DMS79 (cell line): ENCODE measurements at regions not wholly inside any gene's neighbourhood (a gene's known extent, or its start where the extent isn't known, plus 50 kb on each side); places are given as distances from the start of the nearest gene placed in this dataset.
"Not testable (repeated sequence)": the region's sequence is repeated elsewhere in the genome, so short reads cannot be mapped to it uniquely, and the experiment has no call there.

ENCODE experiments used
- DNase-seq: peaks from one replicate; lab custom pipeline; 2025; lab: John Stamatoyannopoulos, UW

DNA sequence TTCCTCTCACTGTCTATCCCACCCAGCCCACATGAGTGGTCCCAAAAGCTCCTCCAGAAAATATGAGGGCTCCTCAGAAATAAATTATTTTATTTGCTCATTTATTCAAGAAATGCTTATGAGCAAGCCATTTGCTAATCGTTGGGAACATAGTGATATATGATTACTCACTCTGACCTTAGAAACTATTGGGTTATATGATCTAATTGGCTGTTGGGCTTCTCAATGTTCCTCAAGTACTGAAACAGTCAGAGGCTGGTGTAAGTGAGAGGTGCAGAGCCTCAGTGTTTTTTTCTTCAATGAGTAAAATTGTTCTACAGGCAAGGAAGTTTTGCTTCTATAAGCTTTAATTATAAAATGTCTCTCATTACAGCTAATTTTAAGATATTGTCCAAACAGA, 893.8 kb upstream of the INTU start:
- DNase-seq = no peak

- DNase-seq = no peak
Observed at GRCh38 chr4:126740687-126741086, 892.1 kb upstream of the INTU start.

- DNase-seq = no peak
Observed at GRCh38 chr4:126742048-126742447, 890.7 kb upstream of the INTU start.

DNA sequence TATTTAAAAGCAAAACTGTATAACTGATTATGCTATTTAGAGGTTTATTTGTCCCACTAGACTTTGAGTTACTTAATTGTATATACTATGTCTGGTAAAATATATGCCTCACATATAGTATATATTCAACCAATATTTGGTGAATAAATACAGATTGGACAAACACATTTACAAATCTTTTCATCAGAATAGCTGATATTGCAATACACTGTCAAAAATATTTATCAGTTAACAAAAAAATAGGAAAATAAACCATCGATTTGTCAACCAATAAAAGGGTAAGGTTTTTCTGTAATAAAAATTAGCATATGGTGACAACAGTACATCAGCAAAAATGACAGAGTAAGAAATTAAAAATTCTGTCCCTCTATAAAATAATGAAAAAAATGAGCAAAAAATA, 889.9 kb upstream of the INTU start:
- no peak for DNase-seq

- DNase-seq = no peak
Observed at GRCh38 chr4:126748736-126749135, 884.0 kb upstream of the INTU start.

GRCh38 chr4:126750723-126751122, 882.0 kb upstream of the INTU start:
- DNase-seq = no peak

- no peak for DNase-seq
Observed at GRCh38 chr4:126752126-126752525, 880.6 kb upstream of the INTU start.

GRCh38 chr4:126752702-126753101, 880.1 kb upstream of the INTU start:
- DNase-seq = no peak

DNA sequence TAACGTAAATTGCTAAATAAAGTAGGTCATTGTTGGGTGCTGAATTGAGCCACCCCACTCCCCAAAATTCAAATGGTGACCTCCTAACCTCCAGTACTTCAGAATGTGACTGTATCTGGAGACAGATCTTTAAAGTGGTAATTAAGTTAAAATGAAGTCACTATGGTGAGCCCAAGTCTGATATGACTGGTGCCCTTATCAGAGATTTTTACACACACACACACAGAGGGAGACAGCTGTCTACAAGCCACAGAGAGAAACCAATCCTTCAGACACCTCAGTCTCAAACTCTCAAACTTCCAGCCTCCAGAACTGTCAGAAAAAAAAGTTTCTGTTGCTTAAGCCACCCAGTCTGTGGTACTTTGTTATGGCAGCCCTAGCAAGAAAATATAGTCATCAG, 879.2 kb upstream of the INTU start:
- DNase-seq = no peak

DNA sequence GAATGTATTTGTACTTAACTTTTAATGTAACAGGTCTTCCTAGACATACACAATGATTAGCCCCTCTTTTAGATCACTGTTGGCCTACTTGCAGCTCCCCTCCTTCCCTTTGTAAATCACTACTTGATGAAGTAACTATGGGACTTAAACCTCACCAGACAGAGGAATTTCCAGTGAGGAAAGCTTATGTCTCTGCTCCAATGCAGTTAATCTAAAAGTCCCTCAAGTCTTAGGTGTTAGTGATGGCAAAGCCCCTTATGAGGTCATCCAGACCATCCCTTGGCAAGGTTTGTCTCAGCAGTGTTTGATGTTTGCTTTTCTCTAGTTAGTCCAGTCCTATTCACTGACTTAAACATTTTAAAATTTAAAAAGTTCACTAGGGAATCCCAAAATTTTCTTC, 877.3 kb upstream of the INTU start:
- DNase-seq = no peak

DNA sequence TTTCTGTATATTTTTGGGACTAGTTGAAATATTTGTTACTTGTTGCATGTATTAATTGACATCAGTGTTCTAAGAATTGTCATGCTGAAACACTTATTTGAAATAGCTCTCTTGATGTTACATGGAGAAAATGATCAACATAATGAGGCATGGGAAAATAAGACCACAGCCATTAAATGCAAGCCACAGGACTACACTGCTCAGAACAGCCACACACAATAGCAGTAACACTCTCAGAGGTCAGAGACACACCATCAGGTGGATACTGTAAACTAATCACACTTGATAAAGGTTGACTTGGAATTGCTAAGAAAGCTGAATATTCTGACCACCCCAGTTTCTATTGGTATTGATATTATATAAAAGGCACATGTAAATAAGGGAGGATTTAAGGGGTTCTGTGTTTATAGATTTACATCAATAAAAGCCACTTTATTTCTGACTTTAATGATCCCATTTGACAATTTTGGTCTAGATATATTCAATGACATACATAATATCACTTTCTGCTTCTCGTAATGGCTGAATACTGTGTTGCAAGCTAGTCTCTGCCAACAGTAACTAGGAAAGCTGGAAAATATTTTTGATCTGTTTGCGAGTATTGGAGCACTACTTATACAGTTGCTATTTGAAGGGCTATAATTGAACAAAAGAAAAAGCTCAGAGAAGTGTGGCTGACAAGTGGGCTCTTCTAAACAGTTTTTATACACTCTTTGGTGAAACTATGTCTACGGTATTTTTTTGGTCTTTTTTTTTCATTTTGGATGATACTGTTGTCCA, 876.5 kb upstream of the INTU start:
- no peak for DNase-seq

DNA sequence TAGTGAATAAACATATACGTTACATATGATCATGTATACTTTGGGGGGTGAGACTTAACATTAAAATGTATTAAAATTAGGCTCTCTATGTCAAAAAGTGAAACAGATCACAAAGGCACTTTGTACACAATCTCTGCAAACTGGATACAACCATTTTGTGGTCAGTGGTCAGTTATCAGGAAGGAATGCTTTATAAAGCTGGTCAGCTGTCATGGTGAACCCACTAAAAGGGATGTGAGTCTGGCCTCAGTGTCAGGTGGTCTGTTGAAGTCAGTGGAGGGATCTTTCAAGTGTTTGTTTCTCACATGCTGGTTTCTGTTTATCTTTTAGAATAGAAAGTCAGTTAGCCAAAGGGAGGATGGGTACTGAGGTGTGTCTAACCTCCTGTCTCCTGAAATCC, 875.5 kb upstream of the INTU start:
- DNase-seq = no peak

DNA sequence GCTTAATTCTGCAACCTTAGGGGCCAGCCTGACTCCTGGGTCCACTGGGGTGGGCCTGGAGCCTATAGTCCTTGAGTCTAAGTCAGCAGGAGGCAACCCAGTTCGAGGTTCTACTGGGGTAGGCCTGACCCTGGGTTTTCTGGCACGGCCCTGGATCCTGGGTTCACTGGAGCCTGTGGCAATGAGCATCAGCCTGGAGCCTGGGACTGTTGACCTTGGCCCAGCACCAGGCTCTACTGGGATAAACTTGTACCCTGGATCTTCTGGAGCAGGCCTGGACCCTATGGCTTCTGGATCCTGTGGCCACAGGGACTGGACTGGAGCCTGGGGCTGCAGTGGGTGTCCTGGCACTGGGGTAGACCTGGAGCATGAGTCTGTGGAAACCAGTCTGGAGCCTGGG, 874.3 kb upstream of the INTU start:
- DNase-seq = no peak

DNA sequence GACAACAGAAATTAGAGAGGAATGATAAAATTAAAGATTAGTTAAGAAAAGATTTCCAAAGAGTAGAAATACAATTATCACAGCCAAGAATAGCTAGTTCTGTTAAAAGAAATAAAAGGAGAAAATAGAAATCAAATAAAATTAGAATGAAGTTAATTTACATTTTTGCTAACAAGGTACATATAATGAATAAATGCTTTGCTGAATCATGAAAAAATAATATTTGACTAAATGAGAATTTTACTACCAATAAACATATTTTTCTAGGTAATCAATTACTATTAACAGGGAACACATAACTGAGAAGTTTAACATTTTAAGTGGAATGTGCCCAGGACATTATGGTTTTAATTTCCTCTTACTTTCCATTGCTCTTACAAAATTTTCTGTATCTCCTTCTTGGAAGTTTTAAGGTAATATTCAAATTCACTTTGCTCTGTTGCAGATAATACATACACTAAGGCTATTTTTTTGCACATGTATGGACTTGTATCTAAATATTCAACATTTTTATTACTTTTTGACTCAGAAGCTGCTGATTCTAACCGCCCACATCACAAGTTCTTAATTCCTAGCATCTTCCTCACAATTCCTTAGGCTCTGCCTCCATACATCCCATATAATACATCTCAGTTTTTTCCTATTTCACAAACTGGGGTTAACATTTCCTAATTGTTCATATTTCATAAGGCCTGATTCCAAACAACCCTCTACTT, 870.7 kb upstream of the INTU start:
- no peak for DNase-seq

- no peak for DNase-seq
Observed at GRCh38 chr4:126762663-126763247, 870.0 kb upstream of the INTU start.

GRCh38 chr4:126766241-126766640, 866.5 kb upstream of the INTU start:
- DNase-seq = no peak

DNA sequence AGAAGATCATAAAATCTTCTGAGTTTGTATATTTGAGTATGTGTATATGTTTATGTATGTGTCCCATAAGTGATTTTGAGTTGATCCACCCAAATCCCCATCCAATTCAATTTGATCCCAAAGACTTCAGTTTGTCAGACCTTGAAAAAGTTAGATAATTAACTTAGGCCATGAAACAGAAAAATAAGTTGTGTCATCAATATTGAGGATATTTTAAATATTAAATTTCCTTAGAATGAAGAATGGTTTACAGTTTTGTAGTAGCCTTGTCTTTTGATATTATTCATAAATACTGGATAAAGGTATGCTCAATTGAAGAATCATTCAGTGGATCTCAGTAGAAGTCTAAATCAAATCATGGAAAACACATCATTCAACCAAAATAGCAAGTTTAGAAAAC, 864.4 kb upstream of the INTU start:
- no peak for DNase-seq

- not testable (repeated sequence) for DNase-seq
Observed at GRCh38 chr4:126770811-126771553, 861.8 kb upstream of the INTU start.

GRCh38 chr4:126771618-126772017, 861.1 kb upstream of the INTU start:
- not testable (repeated sequence) for DNase-seq

GRCh38 chr4:126772662-126773061, 860.1 kb upstream of the INTU start:
- no peak for DNase-seq

GRCh38 chr4:126775485-126776106, 857.2 kb upstream of the INTU start:
- no peak for DNase-seq

- DNase-seq = no peak
Observed at GRCh38 chr4:126776361-126776760, 856.4 kb upstream of the INTU start.
